NCI-H1694 treated with DMSO at 0.1 percent for 48 hours (cell line): ENCODE measurements at regions not wholly inside any gene's neighbourhood (a gene's known extent, or its start where the extent isn't known, plus 50 kb on each side); places are given as distances from the start of the nearest gene placed in this dataset.

ENCODE experiments used
- DNase-seq: peaks from one replicate; lab custom pipeline; 2025; lab: John Stamatoyannopoulos, UW

DNA sequence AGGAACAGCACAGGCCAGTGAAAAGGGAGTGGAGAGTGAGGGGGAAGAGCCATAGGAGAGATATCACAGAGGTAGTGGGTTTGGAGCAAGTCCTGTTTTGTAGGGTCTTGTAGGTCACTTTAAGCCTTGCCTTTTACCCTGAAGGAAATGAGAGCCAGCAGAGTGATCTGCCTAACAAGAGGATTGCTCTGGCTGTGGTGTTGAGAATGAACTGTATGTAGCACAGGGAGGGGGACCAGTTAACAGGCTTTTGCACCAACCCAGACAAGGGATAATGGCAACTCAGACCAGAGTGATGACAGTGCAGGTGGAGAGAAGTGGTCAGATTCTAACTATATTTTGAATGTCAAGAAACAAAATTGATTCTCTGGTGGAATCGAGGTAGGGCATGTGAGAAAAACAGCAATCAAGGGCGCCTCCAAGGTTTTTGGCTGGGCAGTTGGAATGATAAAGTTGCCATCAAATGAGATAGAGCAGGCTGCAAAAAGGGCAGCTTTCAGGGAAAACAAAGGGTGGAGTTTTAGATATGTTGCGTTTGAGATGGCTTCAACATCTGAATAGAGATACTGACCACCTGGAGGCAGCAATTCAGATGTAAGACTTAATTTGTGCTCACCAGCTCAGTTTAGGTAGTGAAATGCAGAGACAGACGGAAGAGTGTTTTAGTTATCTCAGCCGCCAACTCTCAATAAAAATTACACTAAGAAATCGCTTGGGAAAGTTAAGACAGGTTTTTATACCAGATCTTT, 134.4 kb upstream of the BTBD3 start:
- DNase-seq: no peak

DNA sequence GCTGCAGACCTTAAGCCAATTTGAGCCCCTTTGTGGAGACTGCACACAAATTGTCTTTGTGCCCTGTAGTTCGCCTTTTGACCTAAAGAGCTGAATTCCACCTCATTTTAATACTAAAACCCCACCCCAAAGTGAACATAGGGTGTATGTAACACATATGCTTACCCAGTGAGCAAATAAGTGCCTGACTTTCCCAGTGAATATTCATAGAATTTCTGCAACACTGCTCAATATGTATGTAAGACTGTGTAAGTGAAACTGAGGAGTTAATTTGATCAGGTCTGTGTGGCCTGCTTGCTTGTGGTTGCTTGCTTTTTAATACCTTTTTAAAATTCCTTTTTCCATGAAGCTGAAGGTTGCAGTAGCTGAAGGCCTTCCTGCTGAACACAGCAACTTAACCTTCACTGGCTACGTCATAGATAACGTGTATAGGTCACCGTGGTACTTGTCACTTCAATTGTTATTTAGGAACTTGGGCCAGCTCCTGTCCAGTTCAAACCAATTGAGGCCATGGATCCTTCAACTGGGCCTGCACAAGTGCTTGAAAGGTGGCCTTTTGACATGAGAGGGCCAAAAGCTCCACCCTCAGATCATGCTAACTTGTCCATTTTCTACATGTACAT, 131.7 kb upstream of the BTBD3 start:
- no peak for DNase-seq

DNA sequence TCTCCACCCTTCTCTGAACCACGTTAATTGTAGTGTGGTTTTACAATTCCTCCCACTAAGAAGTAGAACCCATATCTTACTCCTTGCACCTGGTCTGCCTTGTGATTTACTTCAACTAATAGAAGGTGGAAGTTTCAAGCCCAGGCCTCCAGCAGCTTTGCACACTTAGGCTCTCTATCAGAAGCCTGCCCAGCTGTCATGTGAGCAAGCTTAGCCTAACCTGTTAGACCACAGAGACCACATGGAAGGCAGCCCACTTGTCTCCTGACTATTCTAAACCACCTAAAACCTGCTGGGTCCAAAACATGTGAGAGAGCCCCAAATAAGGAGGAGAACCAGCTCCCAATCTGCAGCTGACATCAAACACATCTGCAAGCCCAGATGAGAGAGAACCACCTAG, 127.6 kb upstream of the BTBD3 start:
- DNase-seq: no peak

DNA sequence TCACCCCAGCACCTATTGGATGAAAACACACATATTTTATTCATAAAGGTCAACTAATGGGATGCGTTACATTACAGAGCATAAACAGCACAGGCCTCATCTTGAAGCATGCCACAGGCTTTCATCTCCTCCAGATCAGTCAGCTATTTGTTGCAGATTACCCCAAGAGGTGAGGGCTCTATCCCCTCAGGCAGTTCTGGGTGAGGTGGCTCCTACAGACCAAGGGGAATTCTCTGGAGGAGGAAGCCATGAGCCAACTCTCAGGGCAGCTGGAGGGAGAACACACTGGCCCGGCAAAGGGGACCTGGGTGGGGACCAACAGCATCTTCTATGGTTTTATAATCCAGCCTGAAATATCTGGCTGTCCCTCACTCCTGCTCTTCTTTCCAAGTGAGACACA, 126.4 kb upstream of the BTBD3 start:
- DNase-seq: no peak

DNA sequence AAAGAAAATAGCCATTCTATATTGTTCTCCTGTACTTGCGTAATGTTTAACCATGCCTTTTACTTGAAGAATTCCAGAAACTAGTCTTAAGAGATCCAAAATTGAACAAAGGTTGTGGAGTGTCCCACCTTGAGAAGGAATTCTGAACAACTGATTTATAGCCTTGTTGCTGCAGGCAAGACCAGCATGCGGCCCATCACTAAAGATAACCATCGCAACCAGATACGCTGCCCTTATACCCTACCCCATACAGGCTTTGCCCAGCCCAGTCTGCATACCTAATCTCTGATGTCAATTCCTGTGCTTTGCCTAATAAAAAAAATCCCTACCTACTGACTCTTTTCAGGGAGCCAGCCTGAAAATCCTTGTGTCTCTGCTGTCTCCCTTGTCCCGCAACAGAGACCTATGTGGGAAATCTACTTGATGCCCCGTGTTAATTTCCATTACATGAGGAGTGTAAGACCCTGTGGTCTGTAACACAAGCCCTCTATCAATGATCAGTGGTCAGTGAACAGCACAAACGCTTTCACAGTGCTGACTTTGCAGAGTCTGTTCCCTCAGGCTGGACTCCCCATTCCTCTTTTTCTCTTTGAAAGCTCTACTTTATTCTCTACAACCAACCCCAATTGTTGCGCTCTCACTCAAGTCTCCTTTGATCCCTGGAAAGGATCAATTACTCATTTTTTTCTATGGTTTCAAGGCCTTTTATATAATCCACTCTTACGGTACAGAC, 125.7 kb upstream of the BTBD3 start:
- no peak for DNase-seq

DNA sequence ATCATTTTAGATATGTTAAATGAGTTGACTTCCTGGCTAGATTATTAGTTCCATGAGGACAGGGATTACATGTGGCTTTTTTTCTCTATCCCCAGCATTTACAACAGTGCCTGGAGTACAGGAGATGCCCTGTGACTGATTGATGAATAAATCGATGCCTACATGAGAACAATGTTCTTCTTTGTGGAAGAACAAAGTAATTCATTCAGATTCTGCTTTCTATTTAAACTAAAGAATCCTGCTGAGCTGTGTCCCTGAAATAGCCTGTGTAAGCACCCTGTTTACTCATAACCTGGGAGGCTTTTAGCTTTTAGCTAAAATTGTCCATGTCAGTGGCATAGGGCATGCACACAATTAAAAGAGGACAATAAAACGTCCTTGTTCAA, 125.1 kb upstream of the BTBD3 start:
- DNase-seq: no peak

DNA sequence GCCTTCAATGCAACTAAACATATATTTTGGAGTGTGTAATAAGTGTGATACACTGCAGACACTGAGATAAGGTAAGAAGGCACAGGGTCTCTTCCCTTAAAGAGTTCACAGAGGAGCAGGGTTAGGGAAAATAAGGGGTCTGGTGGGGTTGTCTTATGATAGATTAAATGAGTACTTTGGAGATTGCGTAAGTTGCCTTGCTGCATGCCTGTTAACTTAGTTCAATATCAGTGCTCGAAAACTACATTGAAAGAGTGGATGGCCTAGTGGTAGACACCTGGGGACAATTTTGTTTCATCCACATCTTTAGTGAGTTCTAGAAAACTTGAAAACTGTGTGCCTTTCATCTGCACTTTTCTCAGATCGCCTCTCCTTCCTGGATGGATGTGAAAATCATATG, 123.2 kb upstream of the BTBD3 start:
- DNase-seq: no peak

DNA sequence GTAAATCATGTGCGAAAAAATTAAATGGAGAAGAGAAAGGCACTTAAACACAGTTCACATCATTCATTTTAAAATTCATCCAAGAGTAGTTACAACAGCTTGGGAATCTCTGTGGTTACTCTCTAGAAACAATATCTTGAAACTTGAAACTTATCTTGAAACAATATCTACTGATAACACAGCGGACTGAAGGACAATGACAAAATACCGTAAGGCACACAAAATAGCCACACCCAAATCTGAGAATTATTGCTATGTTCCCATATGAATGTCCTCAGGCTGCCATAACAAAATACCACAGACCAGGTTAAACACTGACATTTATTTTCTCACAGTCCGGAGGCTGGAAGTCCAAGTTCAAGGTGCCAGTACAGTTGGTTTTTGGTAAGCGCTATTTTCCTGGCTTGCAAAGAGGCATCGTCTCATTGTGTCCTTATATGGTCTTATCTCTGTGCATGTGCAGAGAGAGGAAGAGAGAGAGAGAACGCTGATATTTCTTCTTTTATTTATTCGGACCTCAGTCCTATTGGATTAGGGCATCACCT, 122.5 kb upstream of the BTBD3 start:
- no peak for DNase-seq

DNA sequence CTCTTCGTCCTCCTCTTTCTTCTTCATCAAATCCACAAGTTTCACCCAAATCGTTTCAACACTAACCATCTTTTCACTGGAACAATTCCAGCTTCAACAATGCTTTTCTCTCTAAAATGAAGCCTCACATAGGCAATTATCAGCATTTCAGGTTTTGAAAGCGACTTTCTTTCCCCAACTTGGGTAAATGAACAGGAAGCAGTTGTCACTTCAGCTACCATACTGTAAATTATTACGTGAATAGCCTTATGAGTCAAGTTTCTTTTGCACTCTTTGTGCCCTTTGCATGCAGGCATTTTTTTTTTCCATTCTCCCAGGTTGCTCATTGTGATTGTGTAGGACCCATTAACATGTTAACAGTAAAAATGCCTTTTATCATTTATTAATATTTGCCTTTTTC, 121.7 kb upstream of the BTBD3 start:
- no peak for DNase-seq

DNA sequence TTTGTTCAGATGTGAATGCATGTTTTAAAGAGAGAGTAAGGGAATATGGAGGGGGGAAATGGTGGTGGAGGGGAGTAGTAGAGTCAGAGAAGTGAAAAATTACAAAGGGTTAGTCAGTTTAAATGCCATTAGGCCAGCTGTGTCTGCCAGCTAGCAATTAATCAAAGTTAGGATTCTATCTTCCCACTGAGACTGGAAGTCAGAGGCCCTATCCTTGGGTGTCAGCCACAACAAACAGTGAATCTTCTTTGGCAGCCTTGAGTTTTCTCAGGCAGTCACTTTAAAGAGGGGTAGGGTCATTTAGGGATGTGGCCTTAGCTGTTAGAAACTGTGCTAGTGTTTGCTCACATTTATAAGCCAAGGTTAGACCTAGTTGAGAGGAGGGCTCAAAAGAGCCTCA, 120.5 kb upstream of the BTBD3 start:
- DNase-seq: no peak

DNA sequence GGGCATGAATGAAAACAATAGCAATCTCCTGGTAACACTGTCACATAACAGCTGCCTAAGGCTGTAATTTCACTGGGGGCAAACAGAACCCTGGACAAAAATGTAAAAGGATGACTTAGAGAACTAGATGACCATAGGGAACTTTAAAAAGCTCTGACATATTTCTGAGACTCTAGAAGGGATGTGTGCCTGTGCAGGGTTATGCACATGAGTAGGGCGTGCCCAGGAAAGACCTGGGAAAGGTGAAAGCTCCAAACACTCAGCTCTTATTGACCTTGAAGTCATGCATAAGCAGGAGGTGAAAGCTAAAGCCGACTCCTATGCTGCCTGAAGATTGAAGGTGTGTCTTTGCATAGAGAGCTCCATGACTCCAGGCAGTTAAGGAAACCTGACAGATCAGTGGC, 118.4 kb upstream of the BTBD3 start:
- DNase-seq: no peak

DNA sequence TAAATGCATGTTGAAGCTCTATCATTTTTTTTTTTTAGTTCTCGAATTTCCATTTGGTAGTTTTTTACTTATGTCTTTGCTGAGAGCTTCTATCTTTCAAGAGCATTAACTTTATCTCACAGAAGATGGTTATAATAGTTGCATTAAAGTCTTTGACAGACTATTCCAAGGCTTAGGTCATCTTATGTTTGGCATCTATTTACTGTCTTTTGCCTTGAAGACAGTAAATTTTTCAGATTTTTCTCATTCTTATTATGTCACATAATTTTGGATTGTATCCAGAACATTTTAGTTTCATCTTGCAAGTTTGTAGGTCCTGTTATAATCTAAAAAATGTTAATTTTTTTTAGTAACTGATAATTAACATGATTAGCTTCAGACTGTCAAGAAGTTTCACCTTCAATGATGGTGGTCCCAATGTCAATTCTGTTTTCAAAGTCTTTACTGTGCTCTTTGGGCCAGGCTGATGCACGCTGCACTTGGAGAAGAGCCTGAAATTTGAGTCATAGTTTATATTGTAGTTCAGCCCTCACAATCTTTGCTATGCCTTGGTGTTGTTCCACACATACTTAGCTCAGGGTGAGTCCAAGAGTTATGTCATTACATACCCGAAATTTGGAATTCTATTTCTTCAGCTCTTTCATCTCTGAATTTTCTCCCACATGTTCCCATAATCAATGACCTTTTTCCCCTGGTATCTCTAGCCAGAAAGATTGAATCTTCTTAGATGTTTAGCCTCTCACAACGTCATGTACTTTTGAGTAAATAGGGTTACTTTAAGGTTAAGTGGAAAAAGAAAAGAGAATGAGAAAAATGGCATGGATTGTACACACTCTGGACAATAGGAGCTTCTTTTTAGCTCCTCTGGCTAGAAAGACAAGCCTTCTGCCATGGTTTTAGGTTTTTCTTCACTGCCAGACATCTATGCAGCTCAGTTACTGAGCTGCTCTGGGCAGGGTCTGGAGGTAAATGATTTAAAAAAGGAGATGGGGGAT, 110.3 kb upstream of the BTBD3 start:
- DNase-seq: no peak

DNA sequence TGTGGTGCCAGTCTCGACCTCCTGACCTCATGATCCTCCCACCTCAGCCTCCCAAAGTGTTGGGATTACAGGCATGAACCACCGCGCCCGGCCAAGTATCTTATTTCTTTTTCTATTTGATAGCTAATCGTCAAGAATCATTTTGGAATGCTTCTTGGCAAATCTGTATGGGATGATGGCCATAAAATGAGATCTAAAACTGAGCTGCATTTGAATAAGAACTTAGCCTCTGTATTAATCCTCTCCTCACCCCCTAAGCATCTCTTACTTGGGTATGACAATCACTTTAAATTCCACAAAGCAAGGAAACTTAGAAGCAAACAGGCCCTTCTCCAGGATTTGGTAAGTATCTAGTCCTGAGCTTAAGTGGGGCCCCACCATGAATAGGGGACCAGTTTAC, 108.9 kb upstream of the BTBD3 start:
- DNase-seq: no peak

DNA sequence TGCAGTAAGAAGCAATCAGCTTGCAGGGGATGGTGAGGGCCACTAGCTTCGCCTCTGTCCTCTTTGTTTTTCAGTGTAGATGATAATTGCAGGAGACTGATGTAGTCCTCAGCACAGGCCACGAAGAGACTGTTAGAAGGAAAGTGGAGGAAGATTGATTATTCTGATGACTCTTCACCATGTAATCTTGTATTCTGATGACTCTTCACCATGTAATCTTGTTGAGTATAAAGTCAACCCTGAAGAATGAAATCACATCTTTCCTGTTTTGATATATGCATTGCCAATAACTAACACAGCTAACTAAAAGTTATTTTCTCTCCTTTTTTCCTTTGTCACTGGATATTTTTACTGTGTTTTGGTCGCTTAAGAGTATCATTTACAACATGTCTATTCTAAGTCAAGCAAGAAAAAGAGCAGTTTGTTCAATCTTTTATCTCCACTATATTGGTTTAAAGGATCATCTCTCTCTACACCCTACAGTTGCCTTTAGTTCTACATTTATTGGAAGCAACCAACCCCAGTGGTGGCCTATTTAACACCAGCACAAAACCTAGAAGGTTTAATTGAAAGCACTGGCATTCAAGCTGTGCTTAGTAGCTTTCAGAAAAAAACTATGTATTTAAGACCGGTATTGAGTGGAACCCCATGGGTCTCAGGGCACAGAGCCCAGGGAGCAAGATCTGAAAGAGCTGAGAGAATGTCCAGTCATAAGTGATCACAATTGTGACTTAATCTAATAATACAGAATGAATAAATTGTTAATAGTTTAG, 107.2 kb upstream of the BTBD3 start:
- DNase-seq: no peak

DNA sequence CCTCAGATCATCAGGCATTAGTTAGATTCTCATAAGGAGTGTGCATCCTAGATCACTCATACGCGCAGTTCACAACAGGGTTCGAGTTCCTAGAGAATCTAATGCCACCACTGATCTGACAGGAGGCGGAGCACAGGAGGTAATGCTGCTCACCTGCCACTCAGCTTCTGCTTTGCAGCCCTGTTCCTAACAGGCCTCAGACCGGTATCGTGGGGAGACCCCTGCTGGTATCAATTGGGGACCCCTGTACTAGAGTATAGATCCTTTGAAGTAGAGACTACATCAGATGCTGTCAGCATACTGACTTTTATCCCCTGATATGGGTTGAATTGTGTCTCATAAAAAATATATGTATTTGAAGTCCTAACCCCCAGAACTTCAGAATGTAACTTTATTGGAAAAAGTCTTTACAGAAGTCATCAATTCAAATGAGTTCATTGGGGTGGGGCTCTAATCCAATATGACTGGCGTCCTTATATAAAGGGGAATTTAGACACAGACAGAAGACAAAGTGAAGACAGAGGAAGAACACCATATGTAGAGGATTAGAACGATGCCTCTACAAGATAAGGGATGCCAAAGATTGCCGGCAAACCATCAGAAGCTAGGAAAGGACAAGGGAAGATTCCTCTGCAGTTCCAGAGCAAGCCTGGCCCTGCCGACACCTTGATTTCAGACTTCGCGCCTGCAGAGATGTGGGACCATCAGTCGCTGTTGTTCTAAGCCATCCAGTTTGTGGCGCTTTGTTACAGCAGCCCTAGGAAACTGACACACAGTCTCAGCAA, 104.4 kb upstream of the BTBD3 start:
- DNase-seq: no peak

DNA sequence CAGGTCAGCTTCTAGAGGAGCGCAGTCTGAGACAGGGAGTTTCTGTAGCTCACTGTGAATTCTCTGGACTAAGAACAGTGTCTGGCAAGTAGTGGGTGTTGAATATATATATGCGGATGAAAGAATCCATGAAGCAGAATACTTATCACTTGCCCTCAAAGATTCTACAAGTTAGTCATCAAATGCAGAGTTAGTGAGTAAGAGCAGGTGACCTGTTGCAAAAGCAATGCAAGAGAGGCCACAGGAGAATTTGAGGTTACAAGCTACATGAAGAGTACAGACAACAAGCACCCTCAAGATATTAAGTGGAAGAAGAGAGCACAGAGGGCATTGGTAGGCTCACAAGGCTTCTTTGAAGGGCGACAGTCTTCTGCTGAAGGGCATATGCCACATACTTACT, 103.4 kb upstream of the BTBD3 start:
- DNase-seq: no peak

DNA sequence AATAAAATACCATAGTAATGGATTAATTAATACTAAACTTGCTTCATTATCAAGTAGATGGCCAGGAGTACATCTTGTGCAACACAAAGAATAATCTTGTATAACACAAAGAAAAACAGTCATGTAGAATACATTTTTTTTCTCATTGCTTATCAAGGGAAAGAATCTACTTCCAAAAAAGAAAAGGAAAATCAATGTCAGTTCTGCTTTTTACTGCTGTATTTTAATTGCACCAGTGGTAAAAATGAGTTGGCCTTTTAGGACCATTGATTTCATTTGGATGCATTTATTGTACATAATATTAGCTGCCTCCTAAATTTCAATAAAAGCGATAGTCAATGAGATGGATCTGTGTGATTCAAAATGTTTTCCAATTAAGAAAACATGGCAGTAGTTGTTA, 96.9 kb upstream of the BTBD3 start:
- DNase-seq: no peak

DNA sequence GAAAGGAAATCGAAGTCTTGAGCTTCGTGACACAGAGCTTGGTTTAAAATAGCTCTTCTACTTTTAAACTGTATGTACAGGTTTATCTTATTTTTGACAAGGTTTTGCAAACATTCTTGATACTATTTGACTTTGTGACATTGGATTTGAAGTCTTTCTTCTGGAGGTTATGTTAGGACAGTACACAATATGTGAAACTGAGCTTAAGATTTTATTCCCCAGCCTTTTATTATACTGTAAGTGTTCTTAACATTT, 95.2 kb upstream of the BTBD3 start:
- DNase-seq: no peak

DNA sequence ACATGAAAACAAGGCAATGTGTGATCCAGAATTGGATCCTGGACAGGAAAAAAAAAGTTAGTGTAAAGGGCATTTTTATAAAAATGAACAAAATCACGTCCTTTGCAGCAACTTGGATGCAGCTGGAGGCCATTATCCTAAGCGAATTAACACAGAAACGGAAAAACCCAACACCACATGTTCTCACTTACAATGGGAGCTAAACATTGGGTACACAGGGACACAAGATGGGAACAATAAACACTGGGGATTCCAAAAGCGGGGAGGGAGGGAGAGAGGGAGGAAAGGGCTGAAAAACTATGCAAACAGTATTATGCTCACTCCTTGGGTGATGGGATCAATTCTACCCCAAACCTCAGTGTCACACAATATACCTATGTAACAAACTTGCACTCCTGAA, 91.4 kb upstream of the BTBD3 start:
- no peak for DNase-seq

DNA sequence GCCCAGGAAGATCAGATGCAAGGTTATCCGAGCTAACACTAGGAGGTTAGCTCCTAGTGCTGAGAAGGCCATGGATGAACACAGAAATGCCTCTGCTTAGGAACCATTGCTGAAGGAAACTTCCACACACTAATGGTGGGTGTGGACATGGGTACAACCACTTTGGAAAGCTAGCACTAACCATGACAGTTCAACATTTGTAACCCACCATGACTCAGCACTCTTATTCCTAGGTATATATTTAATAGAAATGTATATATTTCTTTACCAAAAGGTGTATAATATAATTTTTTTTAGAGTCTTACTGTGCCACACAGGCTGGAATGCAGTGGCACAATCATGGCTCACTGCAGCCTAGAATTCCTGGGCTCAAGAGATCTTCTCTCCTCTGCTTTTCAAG, 85.3 kb upstream of the BTBD3 start:
- DNase-seq: no peak

DNA sequence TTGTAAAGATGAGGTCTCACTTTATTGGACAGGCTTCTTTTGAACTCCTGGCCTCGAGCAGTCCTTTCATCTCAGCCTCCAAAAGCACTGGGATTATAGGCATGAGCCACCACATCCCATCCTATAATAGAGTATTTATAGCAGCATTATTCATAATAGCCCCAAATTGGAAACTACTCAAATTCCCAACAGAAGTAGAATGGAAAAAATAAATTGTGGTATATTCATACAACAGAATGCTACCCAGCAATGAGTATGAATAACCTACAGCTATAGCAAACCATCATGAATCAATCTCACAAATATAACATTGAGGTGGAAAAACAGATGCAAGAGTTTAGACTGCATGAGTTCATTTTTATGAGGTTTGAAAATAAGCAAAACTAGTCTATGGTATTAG, 84.8 kb upstream of the BTBD3 start:
- DNase-seq: no peak
